ENCODE measurements at regions not wholly inside any gene's neighbourhood (a gene's known extent, or its start where the extent isn't known, plus 50 kb on each side); places are given as distances from the start of the nearest gene placed in this dataset.

GRCh38 chr4:78684325-78685079 is 91.6 kb upstream of the BMP2K start:
- Histone ChIP-seq H3K27me3 (ENCODE audit: control insufficient read depth, insufficient read depth, low read length) (no peaks in the 10 kb centered on the region), H3K36me3 (ENCODE audit: control insufficient read depth, insufficient read depth, low read length) (no peaks in the 10 kb centered on the region), H3K4me3 (ENCODE audit: low read depth, low read length) (no peak overlapping the region)
- peak; percentile 9 for DNase-seq (ENCODE audit: low read depth)
- POLR2A ChIA-PET = interaction anchor here (0.6 kb wide), 2 partner anchors 92 to 1511 kb away, joined by 7 to 16 read pairs; partner anchors contain the start of gene BMP2K
- TF ChIP-seq, protein P1, sequence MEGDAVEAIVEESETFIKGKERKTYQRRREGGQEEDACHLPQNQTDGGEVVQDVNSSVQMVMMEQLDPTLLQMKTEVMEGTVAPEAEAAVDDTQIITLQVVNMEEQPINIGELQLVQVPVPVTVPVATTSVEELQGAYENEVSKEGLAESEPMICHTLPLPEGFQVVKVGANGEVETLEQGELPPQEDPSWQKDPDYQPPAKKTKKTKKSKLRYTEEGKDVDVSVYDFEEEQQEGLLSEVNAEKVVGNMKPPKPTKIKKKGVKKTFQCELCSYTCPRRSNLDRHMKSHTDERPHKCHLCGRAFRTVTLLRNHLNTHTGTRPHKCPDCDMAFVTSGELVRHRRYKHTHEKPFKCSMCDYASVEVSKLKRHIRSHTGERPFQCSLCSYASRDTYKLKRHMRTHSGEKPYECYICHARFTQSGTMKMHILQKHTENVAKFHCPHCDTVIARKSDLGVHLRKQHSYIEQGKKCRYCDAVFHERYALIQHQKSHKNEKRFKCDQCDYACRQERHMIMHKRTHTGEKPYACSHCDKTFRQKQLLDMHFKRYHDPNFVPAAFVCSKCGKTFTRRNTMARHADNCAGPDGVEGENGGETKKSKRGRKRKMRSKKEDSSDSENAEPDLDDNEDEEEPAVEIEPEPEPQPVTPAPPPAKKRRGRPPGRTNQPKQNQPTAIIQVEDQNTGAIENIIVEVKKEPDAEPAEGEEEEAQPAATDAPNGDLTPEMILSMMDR (IDR thresholded peaks at IDR 0.05; ENCODE audit: insufficient read depth, low read depth, low read length) = no peak
- CTCF ChIA-PET = interaction anchor here (0.9 to 1.2 kb wide), 3 partner anchors 13 to 39 kb away, joined by 3 to 6 read pairs (median 3); no protein-coding TSS in a partner anchor

- ChIA-PET POLR2A (no interaction called here), CTCF (interaction anchor here (0.9 kb wide), 1 partner anchor 20 kb away, joined by 3 read pairs; no protein-coding TSS in a partner anchor)
- TF ChIP-seq, protein P1 (IDR thresholded peaks at IDR 0.05; ENCODE audit: insufficient read depth, low read depth, low read length) = no peak
- H3K4me3 ChIP-seq (ENCODE audit: low read depth, low read length) = no peak overlapping the region
- no peak for DNase-seq (ENCODE audit: low read depth)
- H3K36me3 ChIP-seq (ENCODE audit: control insufficient read depth, insufficient read depth, low read length) = no peaks in the 10 kb centered on the region
- no peaks in the 10 kb centered on the region for H3K27me3 ChIP-seq (ENCODE audit: control insufficient read depth, insufficient read depth, low read length)
Measured at GRCh38 chr4:78687818-78688217, 88.3 kb upstream of the BMP2K start.

- DNase-seq (ENCODE audit: low read depth) = no peak
- no peak overlapping the region for H3K4me3 ChIP-seq (ENCODE audit: low read depth, low read length)
- POLR2A ChIA-PET = no interaction called here
- H3K27me3 ChIP-seq (ENCODE audit: control insufficient read depth, insufficient read depth, low read length) = no peaks in the 10 kb centered on the region
- TF ChIP-seq, protein P1 (IDR thresholded peaks at IDR 0.05; ENCODE audit: insufficient read depth, low read depth, low read length) = no peak
- H3K36me3 ChIP-seq (ENCODE audit: control insufficient read depth, insufficient read depth, low read length) = no peaks in the 10 kb centered on the region
- CTCF ChIA-PET = interaction anchor here (0.6 to 1.2 kb wide), 3 partner anchors 14 to 105 kb away, joined by 3 read pairs; no protein-coding TSS in a partner anchor
Measured at GRCh38 chr4:78688366-78688765, 87.8 kb upstream of the BMP2K start.

GRCh38 chr4:78689261-78689660 is 86.9 kb upstream of the BMP2K start:
- Histone ChIP-seq H3K36me3 (ENCODE audit: control insufficient read depth, insufficient read depth, low read length) (no peaks in the 10 kb centered on the region), H3K4me3 (ENCODE audit: low read depth, low read length) (no peak overlapping the region), H3K27me3 (ENCODE audit: control insufficient read depth, insufficient read depth, low read length) (no peaks in the 10 kb centered on the region)
- POLR2A ChIA-PET = no interaction called here
- CTCF ChIA-PET = interaction anchor here (0.6 to 1.2 kb wide), 3 partner anchors 13 to 106 kb away, joined by 3 read pairs; no protein-coding TSS in a partner anchor
- TF ChIP-seq, protein P1 (IDR thresholded peaks at IDR 0.05; ENCODE audit: insufficient read depth, low read depth, low read length) = no peak
- DNase-seq (ENCODE audit: low read depth) = no peak

- POLR2A ChIA-PET = no interaction called here
- Histone ChIP-seq H3K27me3 (ENCODE audit: control insufficient read depth, insufficient read depth, low read length) (no peaks in the 10 kb centered on the region), H3K4me3 (ENCODE audit: low read depth, low read length) (no peak overlapping the region), H3K36me3 (ENCODE audit: control insufficient read depth, insufficient read depth, low read length) (no peaks in the 10 kb centered on the region)
- TF ChIP-seq, protein P1 (IDR thresholded peaks at IDR 0.05; ENCODE audit: insufficient read depth, low read depth, low read length) = no peak
- no peak for DNase-seq (ENCODE audit: low read depth)
- CTCF ChIA-PET = interaction anchor here (0.6 kb wide), 1 partner anchor 77 kb away, joined by 3 read pairs; no protein-coding TSS in a partner anchor
Measured at GRCh38 chr4:78689700-78690323, 86.3 kb upstream of the BMP2K start.

Measured in BJ (cell line).